ENCODE measurements at regions not wholly inside any gene's neighbourhood (a gene's known extent, or its start where the extent isn't known, plus 50 kb on each side); places are given as distances from the start of the nearest gene placed in this dataset.
"Not testable (repeated sequence)": the region's sequence is repeated elsewhere in the genome, so short reads cannot be mapped to it uniquely, and the experiment has no call there.

GRCh38 chr3:81837071-81837593 lies 75.7 kb upstream of the GBE1 start:
- no peaks in the 10 kb centered on the region for H3K9me3 ChIP-seq (replicated peaks in 1 of 11)
- H3K4me3 ChIP-seq, result no peak overlapping the region

GRCh38 chr3:81829937-81830336 lies 68.5 kb upstream of the GBE1 start:
- Histone ChIP-seq H4K20me1 (no peaks in the 10 kb centered on the region), H3K9me3 (replicated peaks in 1 of 11) (no peaks in the 10 kb centered on the region), H3K27me3 (no peaks in the 10 kb centered on the region), H3K27ac (no peak overlapping the region), H3K4me1 (peaks cover 0 to 3% (median 0%) of the 10 kb centered on the region in 10 experiments; a peak in 6 of 20 replicates), H3K4me3 (no peak overlapping the region), H3K36me3 (no peaks in the 10 kb centered on the region), H3K9ac (no peak overlapping the region), H3K4me2 (no peak overlapping the region)
- TF ChIP-seq Cebpa-rat (IDR thresholded peaks at IDR 0.05), result no peak

More at GRCh38 chr3:81837071-81837593, 75.7 kb upstream of the GBE1 start:
- H3K27ac ChIP-seq, result peak overlapping the region in 6 of 11 experiments; percentile 2 to 80 (median 62); a peak in 8 of 22 replicates
- no peak for TF ChIP-seq Cebpa-rat (IDR thresholded peaks at IDR 0.05)
- H3K36me3 ChIP-seq, result no peaks in the 10 kb centered on the region
- no peaks in the 10 kb centered on the region for H3K27me3 ChIP-seq
- H3K4me1 ChIP-seq, result peaks cover 6 to 56% (median 27%) of the 10 kb centered on the region in 10 experiments; a peak in 18 of 20 replicates
- peak overlapping the region; percentile 1 to 80 (median 45); a peak in 20 of 22 replicates for H3K4me2 ChIP-seq
- H3K9ac ChIP-seq, result no peak overlapping the region
- H4K20me1 ChIP-seq, result no peaks in the 10 kb centered on the region

- H3K9ac ChIP-seq, result not testable (repeated sequence)
Measured at GRCh38 chr3:81829272-81829671, 67.8 kb upstream of the GBE1 start.

GRCh38 chr3:81823882-81824395 lies 62.5 kb upstream of the GBE1 start:
- peaks cover 0 to 8% (median 0%) of the 10 kb centered on the region in 11 experiments; a peak in 3 of 22 replicates for H3K9me3 ChIP-seq (replicated peaks in 1 of 11)
- no peak for TF ChIP-seq Cebpa-rat (IDR thresholded peaks at IDR 0.05)
- H3K27me3 ChIP-seq, result no peaks in the 10 kb centered on the region
- H3K9ac ChIP-seq, result peak overlapping the region in 8 of 11 experiments; percentile 3 to 68 (median 48); a peak in 12 of 22 replicates
- peak overlapping the region in 2 of 10 experiments; percentile 14 to 32; a peak in 3 of 20 replicates for H3K4me3 ChIP-seq
- H3K27ac ChIP-seq, result peak overlapping the region in 8 of 11 experiments; percentile 17 to 78 (median 66); a peak in 14 of 22 replicates
- H3K36me3 ChIP-seq, result no peaks in the 10 kb centered on the region
- peaks cover 10 to 27% (median 18%) of the 10 kb centered on the region in 10 experiments for H3K4me1 ChIP-seq
- no peaks in the 10 kb centered on the region for H4K20me1 ChIP-seq
- H3K4me2 ChIP-seq, result peak overlapping the region; percentile 38 to 85 (median 71)

More at GRCh38 chr3:81829272-81829671, 67.8 kb upstream of the GBE1 start:
- H3K4me1 ChIP-seq; H3K27me3 ChIP-seq; H3K9me3 ChIP-seq (replicated peaks in 1 of 11); H3K36me3 ChIP-seq; H3K27ac ChIP-seq; H3K4me3 ChIP-seq; H4K20me1 ChIP-seq; H3K4me2 ChIP-seq: not testable (repeated sequence)

- Histone ChIP-seq H3K27ac (peak overlapping the region in 7 of 11 experiments; percentile 16 to 78 (median 66); a peak in 12 of 22 replicates), H3K4me3 (no peak overlapping the region), H3K27me3 (no peaks in the 10 kb centered on the region), H3K4me2 (peak overlapping the region in 7 of 11 experiments; percentile 55 to 85 (median 77); a peak in 15 of 22 replicates), H3K36me3 (no peaks in the 10 kb centered on the region), H3K9ac (no peak overlapping the region), H3K9me3 (replicated peaks in 1 of 11) (peaks cover 0 to 15% (median 6%) of the 10 kb centered on the region in 11 experiments; a peak in 9 of 22 replicates), H3K4me1 (peaks cover 10 to 27% (median 18%) of the 10 kb centered on the region in 10 experiments), H4K20me1 (no peaks in the 10 kb centered on the region)
- no peak for TF ChIP-seq Cebpa-rat (IDR thresholded peaks at IDR 0.05)
Measured at GRCh38 chr3:81823086-81823485, 61.6 kb upstream of the GBE1 start.

- Histone ChIP-seq H3K27ac (no peak overlapping the region), H3K9ac (no peak overlapping the region), H3K27me3 (no peaks in the 10 kb centered on the region), H3K4me2 (no peak overlapping the region), H3K36me3 (no peaks in the 10 kb centered on the region), H3K9me3 (replicated peaks in 1 of 11) (peaks cover 13 to 30% (median 20%) of the 10 kb centered on the region in 11 experiments), H3K4me1 (no peaks in the 10 kb centered on the region), H4K20me1 (no peaks in the 10 kb centered on the region), H3K4me3 (no peak overlapping the region)
- TF ChIP-seq Cebpa-rat (IDR thresholded peaks at IDR 0.05), result no peak
Measured at GRCh38 chr3:81816473-81817250, 55.2 kb upstream of the GBE1 start.

GRCh38 chr3:81812098-81812497 lies 50.7 kb upstream of the GBE1 start:
- H3K9me3 ChIP-seq (replicated peaks in 1 of 11), result peaks cover 15 to 22% (median 19%) of the 10 kb centered on the region in 11 experiments
- not testable (repeated sequence) for H3K4me1 ChIP-seq, H4K20me1 ChIP-seq, H3K27me3 ChIP-seq, H3K4me3 ChIP-seq, H3K27ac ChIP-seq, H3K4me2 ChIP-seq, H3K36me3 ChIP-seq, H3K9ac ChIP-seq

Measured in BLaER1 treated with 17β-estradiol and CSF1 and Interleukin-3, amounts not matched to agents 10 nM and 100 nM (cell line).